GM12872 (cell line): ENCODE measurements at regions not wholly inside any gene's neighbourhood (a gene's known extent, or its start where the extent isn't known, plus 50 kb on each side); places are given as distances from the start of the nearest gene placed in this dataset.

Experiments
- CTCF ChIP-seq: IDR thresholded peaks from 3 replicates; pipeline ENCODE4 v1.5.1; 2011; ENCODE audit warnings: low read depth, mild to moderate bottlenecking, low read length, moderate library complexity; ENCODE audit not compliant: insufficient read depth

- TF ChIP-seq CTCF = no peak
Observed at GRCh38 chr2:40034801-40035200, 255.7 kb upstream of the THUMPD2 start.

- no peak for TF ChIP-seq CTCF
Observed at GRCh38 chr2:40034198-40034597, 255.1 kb upstream of the THUMPD2 start.

- TF ChIP-seq CTCF = no peak
Observed at GRCh38 chr2:40033781-40034180, 254.7 kb upstream of the THUMPD2 start.

GRCh38 chr2:40032650-40033319, 253.7 kb upstream of the THUMPD2 start:
- TF ChIP-seq CTCF = no peak

GRCh38 chr2:40030456-40030975, 251.5 kb upstream of the THUMPD2 start:
- no peak for TF ChIP-seq CTCF

GRCh38 chr2:40028792-40029488, 249.9 kb upstream of the THUMPD2 start:
- TF ChIP-seq CTCF = no peak

- no peak for TF ChIP-seq CTCF
Observed at GRCh38 chr2:40027968-40028367, 248.9 kb upstream of the THUMPD2 start.
